Iris pigment epithelial cell (primary cell): ENCODE measurements at regions not wholly inside any gene's neighbourhood (a gene's known extent, or its start where the extent isn't known, plus 50 kb on each side); places are given as distances from the start of the nearest gene placed in this dataset.

Experiments
- DNase-seq: peaks from one replicate; pipeline ENCODE4 v3.0.0-alpha.2; 2011; ENCODE audit warnings: low read depth

GRCh38 chr4:153076861-153077260, 127.4 kb upstream of the TRIM2 start:
- no peak for DNase-seq

GRCh38 chr4:153079857-153080391, 124.3 kb upstream of the TRIM2 start:
- DNase-seq = no peak

GRCh38 chr4:153081006-153081580, 123.2 kb upstream of the TRIM2 start:
- DNase-seq = no peak

GRCh38 chr4:153081693-153082092, 122.5 kb upstream of the TRIM2 start:
- DNase-seq = no peak

- no peak for DNase-seq
Measured at GRCh38 chr4:153082322-153083301, 121.6 kb upstream of the TRIM2 start.

GRCh38 chr4:153083447-153083947, 120.7 kb upstream of the TRIM2 start:
- peak; percentile 82 for DNase-seq

GRCh38 chr4:153084224-153084979, 119.8 kb upstream of the TRIM2 start:
- DNase-seq = no peak

- peak; percentile 70 for DNase-seq
Measured at GRCh38 chr4:153084980-153085630, 119.1 kb upstream of the TRIM2 start.

- no peak for DNase-seq
Measured at GRCh38 chr4:153087671-153088194, 116.5 kb upstream of the TRIM2 start.

- DNase-seq = no peak
Measured at GRCh38 chr4:153089742-153090141, 114.5 kb upstream of the TRIM2 start.

GRCh38 chr4:153090181-153090580, 114.1 kb upstream of the TRIM2 start:
- DNase-seq = no peak

- no peak for DNase-seq
Measured at GRCh38 chr4:153090670-153091385, 113.4 kb upstream of the TRIM2 start.

GRCh38 chr4:153093396-153093795, 110.8 kb upstream of the TRIM2 start:
- DNase-seq = no peak

- DNase-seq = no peak
Measured at GRCh38 chr4:153093802-153094201, 110.4 kb upstream of the TRIM2 start.

GRCh38 chr4:153094435-153094834, 109.8 kb upstream of the TRIM2 start:
- DNase-seq = no peak

GRCh38 chr4:153095448-153096204, 108.6 kb upstream of the TRIM2 start:
- DNase-seq = no peak

- no peak for DNase-seq
Measured at GRCh38 chr4:153096344-153096743, 107.9 kb upstream of the TRIM2 start.

- no peak for DNase-seq
Measured at GRCh38 chr4:153098427-153098826, 105.8 kb upstream of the TRIM2 start.

GRCh38 chr4:153099391-153100140, 104.7 kb upstream of the TRIM2 start:
- DNase-seq = no peak
